ENCODE measurements at regions not wholly inside any gene's neighbourhood (a gene's known extent, or its start where the extent isn't known, plus 50 kb on each side); places are given as distances from the start of the nearest gene placed in this dataset.

GRCh38 chr1:234925440-234926263 lies 203.0 kb downstream of the TOMM20 start:
- H3K14ac ChIP-seq (ENCODE audit: low read length): no peak overlapping the region
- H3K27ac ChIP-seq (ENCODE audit: low read depth, low read length): peak overlapping the region; percentile 91
- peak overlapping the region; percentile 25 for H3K4me2 ChIP-seq (ENCODE audit: low read length)
- H3K18ac ChIP-seq (ENCODE audit: low read length): peak overlapping the region; percentile 72
- no peaks in the 10 kb centered on the region for H3K27me3 ChIP-seq (ENCODE audit: insufficient read depth, low read length)
- H3K9ac ChIP-seq (ENCODE audit: low read length): no peak overlapping the region
- H3K4ac ChIP-seq (ENCODE audit: low read depth, low read length): no peak overlapping the region
- no peak overlapping the region for H3K4me3 ChIP-seq (ENCODE audit: low read depth, low read length)
- peak; percentile 86 to 95 for DNase-seq
- H3K23ac ChIP-seq (ENCODE audit: low read length): no peak overlapping the region
- no CpG with 5 or more reads among the region's 7 CpGs for WGBS (ENCODE audit: extremely low coverage, insufficient coverage, insufficient read length)
- peak overlapping the region; percentile 81 for H2AK5ac ChIP-seq (ENCODE audit: low read length)
- H3K9me3 ChIP-seq (ENCODE audit: insufficient read depth, low read depth, low read length): peaks cover under 1% of the 10 kb centered on the region
- peaks cover 22 to 35% of the 10 kb centered on the region in 2 experiments for H3K4me1 ChIP-seq (ENCODE audit: control insufficient read depth in 1 of 2, insufficient read depth in 2 of 2, low read length in 2 of 2)
- H2BK120ac ChIP-seq (ENCODE audit: insufficient read depth, low read length, poor library complexity): peak overlapping the region; percentile 92
- H2AFZ ChIP-seq (ENCODE audit: insufficient read depth, low read length, poor library complexity): no peak overlapping the region
- H4K91ac ChIP-seq (ENCODE audit: low read depth, low read length): peak overlapping the region; percentile 94
- H4K8ac ChIP-seq (ENCODE audit: low read depth, low read length): no peak overlapping the region
- peak overlapping the region; percentile 75 for H2BK5ac ChIP-seq (ENCODE audit: low read depth, low read length, poor library complexity)
- no peak overlapping the region for H4K12ac ChIP-seq (ENCODE audit: low read depth, low read length)
- H2BK12ac ChIP-seq (ENCODE audit: low read length): peak overlapping the region; percentile 98
- no peaks in the 10 kb centered on the region for H3K36me3 ChIP-seq (ENCODE audit: control insufficient read depth in 1 of 2, insufficient read depth in 2 of 2, low read length in 2 of 2)
- H3K79me1 ChIP-seq (ENCODE audit: low read length): peaks cover 30% of the 10 kb centered on the region
- H3K79me2 ChIP-seq (ENCODE audit: control insufficient read depth, insufficient read depth, low read length, poor library complexity): peaks cover 2% of the 10 kb centered on the region

GRCh38 chr1:234924450-234925355 lies 203.9 kb downstream of the TOMM20 start:
- Histone ChIP-seq H3K9me3 (ENCODE audit: insufficient read depth, low read depth, low read length) (peaks cover 2% of the 10 kb centered on the region), H4K91ac (ENCODE audit: low read depth, low read length) (peak overlapping the region; percentile 94), H3K36me3 (ENCODE audit: control insufficient read depth in 1 of 2, insufficient read depth in 2 of 2, low read length in 2 of 2) (no peaks in the 10 kb centered on the region), H3K23ac (ENCODE audit: low read length) (no peak overlapping the region), H3K9ac (ENCODE audit: low read length) (no peak overlapping the region), H3K4me1 (ENCODE audit: control insufficient read depth in 1 of 2, insufficient read depth in 2 of 2, low read length in 2 of 2) (peaks cover 22 to 35% of the 10 kb centered on the region in 2 experiments), H3K14ac (ENCODE audit: low read length) (peak overlapping the region; percentile 83), H2AFZ (ENCODE audit: insufficient read depth, low read length, poor library complexity) (no peak overlapping the region), H4K8ac (ENCODE audit: low read depth, low read length) (peak overlapping the region; percentile 37), H2BK12ac (ENCODE audit: low read length) (peak overlapping the region; percentile 98), H2BK5ac (ENCODE audit: low read depth, low read length, poor library complexity) (peak overlapping the region; percentile 75), H3K18ac (ENCODE audit: low read length) (peak overlapping the region; percentile 52), H2BK120ac (ENCODE audit: insufficient read depth, low read length, poor library complexity) (peak overlapping the region; percentile 79), H3K4me3 (ENCODE audit: low read depth, low read length) (no peak overlapping the region), H3K4me2 (ENCODE audit: low read length) (no peak overlapping the region), H3K4ac (ENCODE audit: low read depth, low read length) (peak overlapping the region; percentile 13), H2AK5ac (ENCODE audit: low read length) (peak overlapping the region; percentile 81), H3K27me3 (ENCODE audit: insufficient read depth, low read length) (no peaks in the 10 kb centered on the region), H3K79me2 (ENCODE audit: control insufficient read depth, insufficient read depth, low read length, poor library complexity) (peaks cover 2% of the 10 kb centered on the region), H3K79me1 (ENCODE audit: low read length) (peaks cover 30% of the 10 kb centered on the region), H3K27ac (ENCODE audit: low read depth, low read length) (peak overlapping the region; percentile 76), H4K12ac (ENCODE audit: low read depth, low read length) (no peak overlapping the region)
- peak in 1 of 2 donors; percentile 21 for DNase-seq
- no CpG with 5 or more reads among the region's 17 CpGs for WGBS (ENCODE audit: extremely low coverage, insufficient coverage, insufficient read length)

- H3K14ac ChIP-seq (ENCODE audit: low read length): no peak overlapping the region
- H2AK5ac ChIP-seq (ENCODE audit: low read length): peak overlapping the region; percentile 21
- peak overlapping the region; percentile 4 for H4K91ac ChIP-seq (ENCODE audit: low read depth, low read length)
- no peak overlapping the region for H2BK5ac ChIP-seq (ENCODE audit: low read depth, low read length, poor library complexity)
- no peak overlapping the region for H3K4ac ChIP-seq (ENCODE audit: low read depth, low read length)
- no peak overlapping the region for H2BK12ac ChIP-seq (ENCODE audit: low read length)
- H3K79me2 ChIP-seq (ENCODE audit: control insufficient read depth, insufficient read depth, low read length, poor library complexity): peaks cover 2% of the 10 kb centered on the region
- H3K36me3 ChIP-seq (ENCODE audit: control insufficient read depth in 1 of 2, insufficient read depth in 2 of 2, low read length in 2 of 2): no peaks in the 10 kb centered on the region
- H3K9me3 ChIP-seq (ENCODE audit: insufficient read depth, low read depth, low read length): peaks cover 2% of the 10 kb centered on the region
- no peak overlapping the region for H2AFZ ChIP-seq (ENCODE audit: insufficient read depth, low read length, poor library complexity)
- H3K23ac ChIP-seq (ENCODE audit: low read length): no peak overlapping the region
- H3K79me1 ChIP-seq (ENCODE audit: low read length): peaks cover 30% of the 10 kb centered on the region
- H3K4me1 ChIP-seq (ENCODE audit: control insufficient read depth in 1 of 2, insufficient read depth in 2 of 2, low read length in 2 of 2): peaks cover 27 to 40% of the 10 kb centered on the region in 2 experiments
- H3K18ac ChIP-seq (ENCODE audit: low read length): peak overlapping the region; percentile 23
- no peak overlapping the region for H2BK120ac ChIP-seq (ENCODE audit: insufficient read depth, low read length, poor library complexity)
- no peak overlapping the region for H4K12ac ChIP-seq (ENCODE audit: low read depth, low read length)
- DNase-seq: no peak
- H3K27me3 ChIP-seq (ENCODE audit: insufficient read depth, low read length): no peaks in the 10 kb centered on the region
- WGBS (ENCODE audit: extremely low coverage, insufficient coverage, insufficient read length): no CpG with 5 or more reads among the region's 5 CpGs
- no peak overlapping the region for H4K8ac ChIP-seq (ENCODE audit: low read depth, low read length)
- H3K4me2 ChIP-seq (ENCODE audit: low read length): no peak overlapping the region
- H3K27ac ChIP-seq (ENCODE audit: low read depth, low read length): no peak overlapping the region
- peak overlapping the region; percentile 25 for H3K4me3 ChIP-seq (ENCODE audit: low read depth, low read length)
- no peak overlapping the region for H3K9ac ChIP-seq (ENCODE audit: low read length)
Measured at GRCh38 chr1:234923626-234924025, 205.0 kb downstream of the TOMM20 start.

GRCh38 chr1:234922987-234923386 lies 205.7 kb downstream of the TOMM20 start:
- H3K4me2 ChIP-seq (ENCODE audit: low read length): no peak overlapping the region
- peak overlapping the region; percentile 59 for H4K91ac ChIP-seq (ENCODE audit: low read depth, low read length)
- no peak overlapping the region for H3K4ac ChIP-seq (ENCODE audit: low read depth, low read length)
- no peak overlapping the region for H2AK5ac ChIP-seq (ENCODE audit: low read length)
- peaks cover 29% of the 10 kb centered on the region for H3K79me1 ChIP-seq (ENCODE audit: low read length)
- H3K4me3 ChIP-seq (ENCODE audit: low read depth, low read length): no peak overlapping the region
- H3K23ac ChIP-seq (ENCODE audit: low read length): no peak overlapping the region
- no peak for DNase-seq
- H3K27me3 ChIP-seq (ENCODE audit: insufficient read depth, low read length): no peaks in the 10 kb centered on the region
- no peak overlapping the region for H2BK120ac ChIP-seq (ENCODE audit: insufficient read depth, low read length, poor library complexity)
- H3K14ac ChIP-seq (ENCODE audit: low read length): no peak overlapping the region
- H3K4me1 ChIP-seq (ENCODE audit: control insufficient read depth in 1 of 2, insufficient read depth in 2 of 2, low read length in 2 of 2): peaks cover 27 to 42% of the 10 kb centered on the region in 2 experiments
- H3K9me3 ChIP-seq (ENCODE audit: insufficient read depth, low read depth, low read length): peaks cover 2% of the 10 kb centered on the region
- H2BK5ac ChIP-seq (ENCODE audit: low read depth, low read length, poor library complexity): no peak overlapping the region
- H3K9ac ChIP-seq (ENCODE audit: low read length): no peak overlapping the region
- no peak overlapping the region for H2AFZ ChIP-seq (ENCODE audit: insufficient read depth, low read length, poor library complexity)
- H3K18ac ChIP-seq (ENCODE audit: low read length): no peak overlapping the region
- no peaks in the 10 kb centered on the region for H3K36me3 ChIP-seq (ENCODE audit: control insufficient read depth in 1 of 2, insufficient read depth in 2 of 2, low read length in 2 of 2)
- no peak overlapping the region for H4K12ac ChIP-seq (ENCODE audit: low read depth, low read length)
- peak overlapping the region; percentile 0 for H2BK12ac ChIP-seq (ENCODE audit: low read length)
- H4K8ac ChIP-seq (ENCODE audit: low read depth, low read length): no peak overlapping the region
- H3K27ac ChIP-seq (ENCODE audit: low read depth, low read length): no peak overlapping the region
- WGBS (ENCODE audit: extremely low coverage, insufficient coverage, insufficient read length): no CpG with 5 or more reads among the region's 6 CpGs
- H3K79me2 ChIP-seq (ENCODE audit: control insufficient read depth, insufficient read depth, low read length, poor library complexity): peaks cover 2% of the 10 kb centered on the region
